ENCODE measurements at regions not wholly inside any gene's neighbourhood (a gene's known extent, or its start where the extent isn't known, plus 50 kb on each side); places are given as distances from the start of the nearest gene placed in this dataset.

DNA sequence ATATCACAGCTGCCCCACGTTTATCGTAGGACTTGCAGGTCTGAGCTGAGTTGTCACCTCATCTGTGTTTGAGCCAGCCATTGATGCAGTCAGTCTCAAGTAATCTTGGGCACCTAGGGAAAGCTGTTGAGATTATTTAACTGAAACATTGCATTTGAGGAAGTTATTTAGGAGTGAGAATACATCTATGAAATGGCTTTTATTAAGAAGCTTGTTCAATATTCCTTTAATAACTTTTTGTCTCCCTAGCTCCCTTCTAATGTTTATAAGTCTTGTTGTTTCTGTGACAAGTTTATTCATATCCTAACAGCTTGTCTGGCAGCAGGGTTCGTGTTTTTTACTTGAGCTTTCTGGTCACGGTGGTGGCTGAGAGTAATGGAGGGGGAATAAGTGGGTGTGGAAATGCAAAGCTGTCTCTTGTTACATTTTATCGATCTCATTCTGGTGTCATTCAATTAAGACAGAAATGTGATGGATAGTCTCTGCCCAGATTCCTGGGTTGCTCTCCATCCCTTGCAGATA is 555.9 kb downstream of the USP25 start:
- Histone ChIP-seq H3K27me3 (ENCODE audit: control insufficient read depth, insufficient read depth, low read length) (no peaks in the 10 kb centered on the region), H3K36me3 (ENCODE audit: control insufficient read depth, insufficient read depth, low read length) (no peaks in the 10 kb centered on the region), H3K4me3 (ENCODE audit: low read depth, low read length) (no peak overlapping the region)
- DNase-seq (ENCODE audit: low read depth) = no peak
- TF ChIP-seq, protein P1, sequence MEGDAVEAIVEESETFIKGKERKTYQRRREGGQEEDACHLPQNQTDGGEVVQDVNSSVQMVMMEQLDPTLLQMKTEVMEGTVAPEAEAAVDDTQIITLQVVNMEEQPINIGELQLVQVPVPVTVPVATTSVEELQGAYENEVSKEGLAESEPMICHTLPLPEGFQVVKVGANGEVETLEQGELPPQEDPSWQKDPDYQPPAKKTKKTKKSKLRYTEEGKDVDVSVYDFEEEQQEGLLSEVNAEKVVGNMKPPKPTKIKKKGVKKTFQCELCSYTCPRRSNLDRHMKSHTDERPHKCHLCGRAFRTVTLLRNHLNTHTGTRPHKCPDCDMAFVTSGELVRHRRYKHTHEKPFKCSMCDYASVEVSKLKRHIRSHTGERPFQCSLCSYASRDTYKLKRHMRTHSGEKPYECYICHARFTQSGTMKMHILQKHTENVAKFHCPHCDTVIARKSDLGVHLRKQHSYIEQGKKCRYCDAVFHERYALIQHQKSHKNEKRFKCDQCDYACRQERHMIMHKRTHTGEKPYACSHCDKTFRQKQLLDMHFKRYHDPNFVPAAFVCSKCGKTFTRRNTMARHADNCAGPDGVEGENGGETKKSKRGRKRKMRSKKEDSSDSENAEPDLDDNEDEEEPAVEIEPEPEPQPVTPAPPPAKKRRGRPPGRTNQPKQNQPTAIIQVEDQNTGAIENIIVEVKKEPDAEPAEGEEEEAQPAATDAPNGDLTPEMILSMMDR (IDR thresholded peaks at IDR 0.05; ENCODE audit: insufficient read depth, low read length, poor library complexity, severe bottlenecking) = no peak

- no peaks in the 10 kb centered on the region for H3K27me3 ChIP-seq (ENCODE audit: control insufficient read depth, insufficient read depth, low read length)
- H3K36me3 ChIP-seq (ENCODE audit: control insufficient read depth, insufficient read depth, low read length) = no peaks in the 10 kb centered on the region
- DNase-seq (ENCODE audit: low read depth) = no peak
- TF ChIP-seq, protein P1 (IDR thresholded peaks at IDR 0.05; ENCODE audit: insufficient read depth, low read length, poor library complexity, severe bottlenecking) = no peak
- no peak overlapping the region for H3K4me3 ChIP-seq (ENCODE audit: low read depth, low read length)
These were observed 557.3 kb downstream of the USP25 start for GRCh38 chr21:16287046-16287445.

- Histone ChIP-seq H3K4me3 (ENCODE audit: low read depth, low read length) (no peak overlapping the region), H3K27me3 (ENCODE audit: control insufficient read depth, insufficient read depth, low read length) (no peaks in the 10 kb centered on the region), H3K36me3 (ENCODE audit: control insufficient read depth, insufficient read depth, low read length) (no peaks in the 10 kb centered on the region)
- TF ChIP-seq, protein P1 (IDR thresholded peaks at IDR 0.05; ENCODE audit: insufficient read depth, low read length, poor library complexity, severe bottlenecking) = no peak
- DNase-seq (ENCODE audit: low read depth) = no peak
These were observed 561.5 kb downstream of the USP25 start for GRCh38 chr21:16291296-16291695.

DNA sequence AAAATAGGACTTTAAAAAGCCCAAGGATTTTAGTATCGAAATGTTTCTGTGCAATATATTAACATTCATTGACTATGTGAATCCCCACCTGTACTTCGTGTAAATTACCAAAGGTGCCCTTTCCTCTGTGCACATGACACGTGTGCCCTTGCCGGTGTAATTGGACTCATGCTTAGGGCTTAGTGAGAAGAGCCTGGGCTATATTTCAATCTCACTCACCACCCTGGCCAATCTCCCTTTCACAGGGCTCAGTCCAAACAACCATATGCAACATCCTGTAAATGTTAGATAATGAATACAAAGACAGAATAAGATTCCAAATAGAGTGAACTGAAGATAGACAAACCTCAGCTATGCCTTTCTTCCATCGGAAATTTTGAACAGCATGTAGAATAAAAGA is 564.3 kb downstream of the USP25 start:
- TF ChIP-seq, protein P1 (IDR thresholded peaks at IDR 0.05; ENCODE audit: insufficient read depth, low read length, poor library complexity, severe bottlenecking) = no peak
- no peak overlapping the region for H3K4me3 ChIP-seq (ENCODE audit: low read depth, low read length)
- DNase-seq (ENCODE audit: low read depth) = no peak
- H3K27me3 ChIP-seq (ENCODE audit: control insufficient read depth, insufficient read depth, low read length) = no peaks in the 10 kb centered on the region
- H3K36me3 ChIP-seq (ENCODE audit: control insufficient read depth, insufficient read depth, low read length) = no peaks in the 10 kb centered on the region

DNA sequence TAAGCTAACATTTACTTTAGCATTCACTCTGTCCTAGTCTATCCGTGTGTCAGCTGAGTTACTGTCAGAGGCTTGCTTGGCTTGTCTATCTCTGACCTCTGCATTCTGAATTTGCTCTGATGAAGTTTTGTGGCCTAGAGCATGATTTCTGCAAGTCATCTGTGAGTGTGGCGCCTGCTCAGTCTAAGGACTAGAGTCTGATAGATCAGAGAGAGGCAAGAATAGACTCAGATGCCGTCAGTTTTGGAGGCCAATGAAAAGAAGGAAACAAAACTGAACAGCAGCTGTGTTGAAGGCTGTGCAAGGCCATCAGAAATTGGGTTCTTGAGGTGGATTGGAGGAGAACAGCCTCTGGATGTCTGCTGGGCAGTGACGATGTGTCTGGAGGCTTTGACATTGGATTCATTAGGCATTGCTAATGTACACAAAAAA is 573.1 kb downstream of the USP25 start:
- TF ChIP-seq, protein P1 (IDR thresholded peaks at IDR 0.05; ENCODE audit: insufficient read depth, low read length, poor library complexity, severe bottlenecking) = no peak
- Histone ChIP-seq H3K36me3 (ENCODE audit: control insufficient read depth, insufficient read depth, low read length) (no peaks in the 10 kb centered on the region), H3K4me3 (ENCODE audit: low read depth, low read length) (no peak overlapping the region), H3K27me3 (ENCODE audit: control insufficient read depth, insufficient read depth, low read length) (no peaks in the 10 kb centered on the region)
- DNase-seq (ENCODE audit: low read depth) = no peak
